Upper lobe of left lung (tissue), 6 donors: ENCODE measurements at regions not wholly inside any gene's neighbourhood (a gene's known extent, or its start where the extent isn't known, plus 50 kb on each side); places are given as distances from the start of the nearest gene placed in this dataset.

Source experiments
- ATAC-seq, 2 donors: fragments of 200-7000 bp; cut with Tn5 transposase; one replicate each; pipeline ENCODE4 v1.9.1; 2022; ENCODE audit warnings: mild to moderate bottlenecking in 2 of 2, moderate library complexity in 2 of 2; ENCODE audit not compliant: low FRiP score in 2 of 2
- DNase-seq, 2 donors: peaks; one replicate each; pipeline ENCODE4 v3.0.0-alpha.2; 2019 to 2020
- H3K27ac ChIP-seq, 4 donors: fragments of 200-600 bp; sonication (generic); one replicate each; pipeline ENCODE4 v1.5.1; 2016 to 2019
- H3K27me3 ChIP-seq, 4 donors: fragments of 200-600 bp; sonication (generic); one replicate each; pipeline ENCODE4 v1.5.1; 2017 to 2019
- H3K36me3 ChIP-seq, 4 donors: fragments of 200-600 bp; sonication (generic); one replicate each; pipeline ENCODE4 v1.5.1; 2016 to 2019
- H3K4me1 ChIP-seq, 4 donors: fragments of 200-600 bp; sonication (generic); one replicate each; pipeline ENCODE4 v1.5.1; 2018 to 2019
- H3K4me3 ChIP-seq, 4 donors: fragments of 200-600 bp; sonication (generic); one replicate each; pipeline ENCODE4 v1.5.1; 2017 to 2019; ENCODE audit warnings: mild to moderate bottlenecking in 2 of 4, moderate library complexity in 1 of 4
- H3K9me3 ChIP-seq, 4 donors: fragments of 200-600 bp; sonication (generic); one replicate each; pipeline ENCODE4 v1.5.1; 2018 to 2019
- CTCF ChIP-seq, 6 experiments: fragments of 450-650 bp in 4 of 6; fragments of 200-600 bp in 2 of 6; sonication (generic) in 2 of 6; IDR thresholded peaks; one replicate each; pipeline ENCODE4 v1.5.1; 2016 to 2019; ENCODE audit warnings: antibody characterized with exemption in 6 of 6
- EP300 ChIP-seq, 4 donors: sonication (generic); formaldehyde crosslinking; IDR thresholded peaks; one replicate each; pipeline ENCODE4 v1.5.1; 2017; ENCODE audit warnings: antibody characterized with exemption in 4 of 4, control low read depth in 2 of 4
- POLR2A ChIP-seq, 4 donors: fragments of 450-650 bp; IDR thresholded peaks; one replicate each; pipeline ENCODE4 v1.5.1; 2016 to 2017; ENCODE audit warnings: antibody characterized with exemption in 4 of 4, mild to moderate bottlenecking in 2 of 4
- POLR2AphosphoS5 ChIP-seq, 2 donors: sonication (generic); formaldehyde crosslinking; IDR thresholded peaks; one replicate each; pipeline ENCODE4 v1.5.1; 2017; ENCODE audit warnings: antibody characterized with exemption in 2 of 2
- WGBS, 2 donors: methylation state at CpG; one replicate each; pipeline ENCODE4 v1.1.5; 2017 to 2018; 5-methylcytosine and 5-hydroxymethylcytosine counted together
- donor health status: DM: no; HTN: no; CAD: no; lungs with moderate emphysema.
- donor health status: DM: no; HTN: yes; CAD: no; lungs with severe emphysema.

DNA sequence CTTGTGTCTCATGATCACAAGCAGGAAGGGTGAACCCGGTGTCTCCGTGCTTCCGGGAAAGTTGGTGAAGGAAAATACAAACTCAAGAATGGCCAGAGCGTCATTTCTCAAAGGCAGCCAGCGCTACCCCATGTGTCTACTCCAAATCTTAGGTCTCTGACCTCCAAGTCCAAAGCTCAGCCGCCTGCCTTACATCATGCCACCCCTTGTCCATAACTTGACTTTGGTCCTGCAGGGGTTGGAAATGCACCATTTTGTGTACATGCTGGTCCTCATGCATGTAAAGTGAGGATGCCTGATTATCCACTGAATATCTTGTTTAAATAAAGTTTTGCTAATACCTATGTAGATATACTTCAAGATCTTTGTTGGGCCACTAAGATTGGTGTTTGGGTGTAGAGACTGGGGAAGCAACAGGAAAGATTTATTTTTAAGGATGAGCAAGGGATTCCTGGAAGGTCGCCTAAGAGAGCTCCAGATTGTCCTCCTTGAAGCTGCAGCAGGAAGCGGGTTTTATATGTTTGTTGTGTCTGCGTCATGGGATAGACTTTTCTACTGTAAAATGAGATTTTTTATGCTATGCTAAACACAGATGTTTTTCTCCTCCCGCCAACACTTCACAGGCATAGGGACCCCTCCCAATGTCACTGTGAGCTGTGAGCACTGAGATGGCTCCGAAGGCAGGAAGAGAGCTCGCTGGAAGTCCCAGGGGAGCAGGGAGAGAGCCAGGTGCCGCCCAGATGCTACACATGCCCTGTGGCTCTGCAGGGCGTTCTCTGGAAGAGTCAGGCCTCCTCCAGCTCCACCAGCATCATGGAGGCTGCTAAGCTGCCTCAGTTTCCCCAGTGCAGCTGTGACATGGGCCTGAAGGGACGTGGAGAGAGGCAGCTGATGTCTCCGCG, 176.2 kb upstream of the HDAC4 start:
- Histone ChIP-seq H3K27ac (no peak overlapping the region), H3K36me3 (no peaks in the 10 kb centered on the region), H3K4me1 (peaks cover 0 to 3% (median 0%) of the 10 kb centered on the region in 4 donors), H3K9me3 (no peaks in the 10 kb centered on the region), H3K27me3 (no peaks in the 10 kb centered on the region), H3K4me3 (no peak overlapping the region)
- ATAC-seq (no peak), DNase-seq (no peak)
- 92 to 93% methylated on average over 12 to 17 of the region's 17 CpGs for WGBS, 2 donors
- TF ChIP-seq POLR2A (IDR thresholded peaks at IDR 0.05) = no peak

DNA sequence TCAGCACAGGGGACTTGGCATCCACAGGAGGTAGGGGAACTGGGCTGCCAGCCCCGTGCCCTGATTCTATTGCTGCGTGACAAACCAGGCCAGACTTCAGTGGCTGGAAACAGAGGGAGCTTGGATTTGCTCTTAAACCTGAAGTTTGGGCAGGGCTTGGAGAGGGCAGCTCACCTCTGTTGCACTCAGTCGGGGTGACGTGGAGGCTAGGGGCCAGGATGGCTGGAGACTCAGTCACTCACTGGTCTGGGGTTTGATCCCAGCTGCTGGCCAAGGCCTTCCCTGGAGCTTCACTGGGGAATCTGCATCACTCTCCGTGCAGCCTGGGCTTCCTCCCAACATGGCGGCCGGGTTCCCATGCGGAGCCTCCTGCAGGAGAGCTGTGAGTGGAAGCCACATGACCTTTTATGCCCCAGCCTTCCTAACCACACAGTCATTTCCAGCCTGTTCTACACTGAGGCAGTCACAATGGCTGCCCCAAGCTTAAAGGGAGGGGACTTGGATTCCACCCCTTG, 175.2 kb upstream of the HDAC4 start:
- Histone ChIP-seq H3K4me1 (peaks cover 0 to 3% (median 0%) of the 10 kb centered on the region in 4 donors), H3K27me3 (no peaks in the 10 kb centered on the region), H3K27ac (no peak overlapping the region), H3K9me3 (no peaks in the 10 kb centered on the region), H3K36me3 (no peaks in the 10 kb centered on the region), H3K4me3 (no peak overlapping the region)
- DNase-seq = no peak
- no peak for ATAC-seq
- WGBS, 2 donors = 95 to 96% methylated on average over 4 to 7 of the region's 8 CpGs
- no peak for TF ChIP-seq CTCF (IDR thresholded peaks at IDR 0.05)
- TF ChIP-seq POLR2A (IDR thresholded peaks at IDR 0.05) = no peak
- no peak for TF ChIP-seq EP300 (IDR thresholded peaks at IDR 0.05)
- TF ChIP-seq POLR2AphosphoS5 (IDR thresholded peaks at IDR 0.05) = no peak

- H3K27ac ChIP-seq = no peak overlapping the region
- no peaks in the 10 kb centered on the region for H3K9me3 ChIP-seq
- H3K36me3 ChIP-seq = no peaks in the 10 kb centered on the region
- DNase-seq = peak in 1 of 2 donors; percentile 42
- H3K4me3 ChIP-seq = no peak overlapping the region
- peaks cover 0 to 3% (median 0%) of the 10 kb centered on the region in 4 donors for H3K4me1 ChIP-seq
- ATAC-seq = no peak
- no peaks in the 10 kb centered on the region for H3K27me3 ChIP-seq
- 65 to 71% methylated on average over 8 to 13 of the region's 13 CpGs for WGBS, 2 donors
- no peak for TF ChIP-seq POLR2A (IDR thresholded peaks at IDR 0.05)
- TF ChIP-seq EP300 (IDR thresholded peaks at IDR 0.05) = no peak
- no peak for TF ChIP-seq CTCF (IDR thresholded peaks at IDR 0.05)
- TF ChIP-seq POLR2AphosphoS5 (IDR thresholded peaks at IDR 0.05) = no peak
These were observed 173.8 kb upstream of the HDAC4 start for GRCh38 chr2:239574434-239575156.

DNA sequence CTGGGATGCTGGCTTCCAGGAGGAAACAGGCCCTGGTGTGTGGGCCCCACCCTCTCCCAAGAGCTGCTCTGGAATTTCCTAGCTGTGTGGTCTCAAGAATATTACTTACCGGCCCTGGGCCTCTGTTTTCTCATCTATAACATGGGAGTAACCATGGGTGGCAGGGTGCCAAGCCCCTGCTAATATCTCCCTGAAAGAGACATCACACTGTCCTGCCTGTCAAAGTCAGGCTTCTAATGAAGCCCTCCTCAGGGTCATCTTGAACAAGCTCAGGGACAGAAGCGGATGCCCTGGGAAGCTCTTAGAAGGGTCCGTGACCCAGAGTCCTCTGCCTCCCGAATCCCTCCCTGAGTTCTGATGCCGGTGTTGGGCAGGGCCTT, 173.2 kb upstream of the HDAC4 start:
- no peak for DNase-seq

More for the DNA sequence above, 173.2 kb upstream of the HDAC4 start:
- H3K4me3 ChIP-seq = no peak overlapping the region
- 87 to 89% methylated on average over 3 to 4 of the region's 5 CpGs for WGBS, 2 donors
- H3K4me1 ChIP-seq = peaks cover 0 to 3% (median 0%) of the 10 kb centered on the region in 4 donors
- TF ChIP-seq CTCF (IDR thresholded peaks at IDR 0.05) (no peak), EP300 (IDR thresholded peaks at IDR 0.05) (no peak)
- no peak for ATAC-seq
- H3K36me3 ChIP-seq = no peaks in the 10 kb centered on the region
- no peak overlapping the region for H3K27ac ChIP-seq
- H3K9me3 ChIP-seq = no peaks in the 10 kb centered on the region
- H3K27me3 ChIP-seq = no peaks in the 10 kb centered on the region
